Esophagus muscularis mucosa (tissue), 4 donors: ENCODE measurements at regions not wholly inside any gene's neighbourhood (a gene's known extent, or its start where the extent isn't known, plus 50 kb on each side); places are given as distances from the start of the nearest gene placed in this dataset.

ENCODE experiments used
- DNase-seq: peaks from one replicate; pipeline ENCODE4 v3.0.0-alpha.2; 2017; ENCODE audit errors: extremely low spot score
- H3K27ac ChIP-seq, 4 donors: fragments of 200-600 bp; sonication (generic); replicated peaks in 1 of 4; 1 replicate in 3 of 4; 2 replicates in 1 of 4; pipeline ENCODE4 v1.5.1; 2016 to 2019; ENCODE audit warnings: mild to moderate bottlenecking in 1 of 4
- H3K27me3 ChIP-seq, 4 donors: fragments of 200-600 bp; sonication (generic); one replicate each; pipeline versions ENCODE4 v1.5.1 to v1.6.0; 2016 to 2019
- H3K36me3 ChIP-seq, 4 donors: fragments of 200-600 bp; sonication (generic); one replicate each; pipeline ENCODE4 v1.5.1; 2016 to 2019
- H3K4me1 ChIP-seq, 4 donors: fragments of 200-600 bp; sonication (generic); one replicate each; pipeline ENCODE4 v1.5.1; 2016 to 2019
- H3K4me3 ChIP-seq, 4 donors: fragments of 200-600 bp; sonication (generic); 1 replicate in 2 of 4; 2 replicates in 2 of 4; pipeline ENCODE4 v1.5.1; 2016 to 2019; ENCODE audit warnings: mild to moderate bottlenecking in 4 of 4, moderate library complexity in 1 of 4
- H3K9me3 ChIP-seq, 4 donors: fragments of 200-600 bp; sonication (generic); 1 replicate in 3 of 4; 2 replicates in 1 of 4; pipeline ENCODE4 v1.5.1; 2016 to 2019
- CTCF ChIP-seq, 3 experiments: fragments of 200-600 bp in 2 of 3; fragments of 450-650 bp in 1 of 3; sonication (generic) in 2 of 3; IDR thresholded peaks; one replicate each; pipeline ENCODE4 v1.5.1; 2017 to 2019; ENCODE audit warnings: antibody characterized with exemption in 3 of 3, mild to moderate bottlenecking in 2 of 3, moderate library complexity in 1 of 3
- EP300 ChIP-seq: sonication (generic); formaldehyde crosslinking; IDR thresholded peaks from one replicate; pipeline ENCODE4 v1.6.1; 2017; ENCODE audit warnings: antibody characterized with exemption
- POLR2A ChIP-seq: fragments of 450-650 bp; IDR thresholded peaks from one replicate; pipeline ENCODE4 v1.6.1; 2017; ENCODE audit warnings: antibody characterized with exemption, moderate library complexity, mild to moderate bottlenecking, low read depth
- POLR2AphosphoS5 ChIP-seq, 2 donors: sonication (generic); formaldehyde crosslinking; IDR thresholded peaks; one replicate each; pipeline ENCODE4 v1.6.1; 2017; ENCODE audit warnings: antibody characterized with exemption in 2 of 2
- WGBS: methylation state at CpG from one replicate; pipeline ENCODE4 v1.1.5; 2018; 5-methylcytosine and 5-hydroxymethylcytosine counted together
- intact Hi-C: fragments of 100-400 bp; cut with DNase I; formaldehyde crosslinking; loops from one replicate; pipeline ENCODE4 v1.15.1; 2023

GRCh38 chr12:115571027-115571426, 706.5 kb downstream of the MED13L start:
- Histone ChIP-seq H3K4me1 (no peaks in the 10 kb centered on the region), H3K36me3 (no peaks in the 10 kb centered on the region), H3K4me3 (no peak overlapping the region), H3K9me3 (no peaks in the 10 kb centered on the region), H3K27ac (no peak overlapping the region), H3K27me3 (peaks cover 0 to 16% (median 0%) of the 10 kb centered on the region in 4 donors)
- TF ChIP-seq POLR2A (no peak), EP300 (no peak), POLR2AphosphoS5 (IDR thresholded peaks at IDR 0.05) (no peak), CTCF (IDR thresholded peaks at IDR 0.05) (no peak)
- intact Hi-C loops, result no loop called here
- WGBS, result 65% methylated on average over 2 of the region's 2 CpGs
- DNase-seq, result no peak

DNA sequence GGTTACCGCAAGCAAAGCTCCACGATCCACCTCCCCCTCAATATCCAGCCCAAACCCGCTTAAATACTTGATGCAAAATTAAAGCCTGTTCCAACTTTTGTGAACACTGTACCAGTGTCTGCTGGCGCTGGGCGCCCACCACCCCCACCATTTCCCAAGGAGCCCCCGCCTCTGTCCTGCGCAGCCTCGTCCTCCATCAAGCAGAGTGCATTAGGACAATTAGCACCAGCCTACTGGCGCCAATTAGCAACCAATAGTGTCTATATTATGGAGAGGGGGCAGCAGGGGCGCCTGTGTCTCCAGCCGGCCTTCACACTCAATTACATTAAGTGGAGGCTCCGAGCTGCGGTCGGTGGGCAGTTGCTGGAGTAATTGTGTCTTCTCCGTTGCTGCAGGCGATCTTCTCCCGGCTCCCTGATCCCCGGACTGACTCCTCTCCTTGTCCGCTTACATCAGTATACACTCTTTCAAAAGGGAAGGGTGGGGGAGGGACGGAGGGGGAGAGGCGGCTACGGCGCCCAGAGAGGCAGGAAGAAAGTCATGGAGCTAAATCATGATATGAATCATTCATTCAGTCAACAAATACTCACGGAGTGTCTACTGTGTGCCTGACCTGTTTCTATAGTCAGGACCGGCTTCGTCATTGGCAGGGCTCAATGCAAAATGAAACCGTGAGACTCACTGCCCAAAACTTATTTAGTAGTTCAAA, 707.3 kb downstream of the MED13L start:
- Histone ChIP-seq H3K9me3 (no peaks in the 10 kb centered on the region), H3K4me3 (peak overlapping the region in 1 of 4 donors; percentile 20), H3K36me3 (no peaks in the 10 kb centered on the region), H3K27ac (no peak overlapping the region), H3K4me1 (no peaks in the 10 kb centered on the region), H3K27me3 (peaks cover 0 to 16% (median 0%) of the 10 kb centered on the region in 4 donors)
- DNase-seq, result no peak
- WGBS, result 73% methylated on average over 27 of the region's 27 CpGs
- intact Hi-C loops, result no loop called here
- no peak for TF ChIP-seq POLR2AphosphoS5 (IDR thresholded peaks at IDR 0.05)
- TF ChIP-seq EP300, result no peak
- TF ChIP-seq POLR2A, result no peak
- TF ChIP-seq CTCF (IDR thresholded peaks at IDR 0.05), result no peak

- WGBS, result 68% methylated on average over 9 of the region's 9 CpGs
- no peak overlapping the region for H3K27ac ChIP-seq
- peak overlapping the region in 1 of 4 donors; percentile 20 for H3K4me3 ChIP-seq
- no peaks in the 10 kb centered on the region for H3K4me1 ChIP-seq
- H3K27me3 ChIP-seq, result peaks cover 0 to 16% (median 0%) of the 10 kb centered on the region in 4 donors
- H3K9me3 ChIP-seq, result no peaks in the 10 kb centered on the region
- TF ChIP-seq EP300 (no peak), CTCF (IDR thresholded peaks at IDR 0.05) (no peak), POLR2A (no peak), POLR2AphosphoS5 (IDR thresholded peaks at IDR 0.05) (no peak)
- intact Hi-C loops, result no loop called here
- no peak for DNase-seq
- no peaks in the 10 kb centered on the region for H3K36me3 ChIP-seq
These were observed 708.0 kb downstream of the MED13L start for GRCh38 chr12:115569345-115570068.

DNA sequence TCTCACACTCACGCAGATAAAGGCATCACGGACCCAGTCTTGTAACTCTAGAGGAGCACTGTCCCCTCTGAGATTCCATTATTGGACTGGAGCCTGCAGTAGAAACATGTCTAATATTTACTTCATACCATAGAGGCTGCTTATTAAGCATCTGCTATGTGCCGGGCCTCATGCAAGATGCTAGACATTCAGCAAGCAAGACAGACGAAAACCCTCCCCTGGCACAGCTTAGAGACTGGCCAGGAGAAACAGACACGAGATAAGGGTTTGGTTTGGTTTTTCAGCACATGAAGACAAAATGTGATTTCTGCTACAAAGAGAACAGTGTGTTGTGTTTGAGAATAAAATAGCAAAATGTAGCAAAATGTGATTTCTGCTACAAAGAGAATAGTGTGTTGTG, 719.2 kb downstream of the MED13L start:
- no peak overlapping the region for H3K27ac ChIP-seq
- peaks cover 0 to 12% (median 8%) of the 10 kb centered on the region in 4 donors for H3K9me3 ChIP-seq
- no peak for DNase-seq
- no peak for TF ChIP-seq EP300
- TF ChIP-seq CTCF (IDR thresholded peaks at IDR 0.05), result no peak
- no peak for TF ChIP-seq POLR2AphosphoS5 (IDR thresholded peaks at IDR 0.05)
- TF ChIP-seq POLR2A, result no peak
- H3K4me3 ChIP-seq, result no peak overlapping the region
- intact Hi-C loops, result no loop called here
- 81% methylated on average over 5 of the region's 5 CpGs for WGBS
- no peaks in the 10 kb centered on the region for H3K4me1 ChIP-seq
- peaks cover 0 to 4% (median 0%) of the 10 kb centered on the region in 4 donors for H3K27me3 ChIP-seq
- no peaks in the 10 kb centered on the region for H3K36me3 ChIP-seq
